Hepatocyte (in vitro differentiated cells): ENCODE measurements at regions not wholly inside any gene's neighbourhood (a gene's known extent, or its start where the extent isn't known, plus 50 kb on each side); places are given as distances from the start of the nearest gene placed in this dataset.

Source experiments
- DNase-seq: peaks from one replicate; pipeline ENCODE4 v3.0.0-alpha.2; 2016; ENCODE audit warnings: low spot score
- H2AFZ ChIP-seq: fragments of 200-600 bp; sonication (generic); 2 replicates; pipeline ENCODE4 v1.6.0; 2016; ENCODE audit warnings: antibody characterized with exemption, mild to moderate bottlenecking
- H3K27ac ChIP-seq: fragments of 200-600 bp; sonication (generic); 2 replicates; pipeline ENCODE4 v1.5.1; 2016; ENCODE audit warnings: mild to moderate bottlenecking
- H3K27me3 ChIP-seq: fragments of 200-600 bp; sonication (generic); 2 replicates; pipeline ENCODE4 v1.6.1; 2016
- H3K36me3 ChIP-seq: fragments of 200-600 bp; sonication (generic); replicated peaks from 2 replicates; pipeline ENCODE4 v1.5.1; 2016; ENCODE audit warnings: low read depth; ENCODE audit not compliant: insufficient read depth
- H3K4me1 ChIP-seq: fragments of 200-600 bp; sonication (generic); 2 replicates; pipeline ENCODE4 v1.5.1; 2016; ENCODE audit warnings: mild to moderate bottlenecking, moderate library complexity; ENCODE audit not compliant: insufficient read depth
- H3K4me2 ChIP-seq: fragments of 200-600 bp; sonication (generic); 2 replicates; pipeline ENCODE4 v1.6.0; 2016
- H3K4me3 ChIP-seq: fragments of 200-600 bp; sonication (generic); 2 replicates; pipeline ENCODE4 v1.5.1; 2016; ENCODE audit warnings: mild to moderate bottlenecking
- H3K79me2 ChIP-seq: fragments of 200-600 bp; sonication (generic); 2 replicates; pipeline ENCODE4 v1.6.0; 2017; ENCODE audit warnings: mild to moderate bottlenecking
- H3K9me2 ChIP-seq: fragments of 200-600 bp; sonication (generic); replicated peaks from 2 replicates; pipeline ENCODE4 v1.6.0; 2017; ENCODE audit warnings: mild to moderate bottlenecking; ENCODE audit not compliant: insufficient read depth
- H3K9me3 ChIP-seq: fragments of 200-600 bp; sonication (generic); 2 replicates; pipeline ENCODE4 v1.5.1; 2016; ENCODE audit warnings: low read depth, mild to moderate bottlenecking
- H4K20me1 ChIP-seq: fragments of 200-600 bp; sonication (generic); 2 replicates; pipeline ENCODE4 v1.6.0; 2016; ENCODE audit warnings: mild to moderate bottlenecking; ENCODE audit not compliant: insufficient read depth, poor library complexity, severe bottlenecking
- CTCF ChIP-seq: fragments of 200-600 bp; sonication (generic); IDR thresholded peaks from 2 replicates; pipeline ENCODE4 v1.5.1; 2016; ENCODE audit warnings: antibody characterized with exemption, mild to moderate bottlenecking; ENCODE audit not compliant: poor library complexity
- EZH2 ChIP-seq: fragments of 200-600 bp; sonication (generic); IDR thresholded peaks from 2 replicates; pipeline ENCODE4 v1.6.1; 2016; ENCODE audit warnings: antibody characterized with exemption, mild to moderate bottlenecking, borderline replicate concordance
- EZH2phosphoT487 ChIP-seq: fragments of 200-600 bp; sonication (generic); IDR thresholded peaks from one replicate; pipeline ENCODE4 v1.6.1; 2018; ENCODE audit warnings: antibody characterized with exemption, mild to moderate bottlenecking, low read depth, moderate library complexity; ENCODE audit not compliant: unreplicated experiment, severe bottlenecking
- WGBS: methylation state at CpG from one replicate; pipeline ENCODE4 v1.1.6; 2016; ENCODE audit warnings: low lambda C conversion rate; ENCODE audit errors: missing lambda C conversion rate; 5-methylcytosine and 5-hydroxymethylcytosine counted together

- Histone ChIP-seq H3K79me2 (no peaks in the 10 kb centered on the region), H3K27ac (no peak overlapping the region), H3K4me3 (no peak overlapping the region), H3K9me3 (no peaks in the 10 kb centered on the region), H2AFZ (no peak overlapping the region), H3K9me2 (no peaks in the 10 kb centered on the region), H3K27me3 (no peaks in the 10 kb centered on the region), H3K4me1 (no peaks in the 10 kb centered on the region), H3K36me3 (no peaks in the 10 kb centered on the region), H4K20me1 (no peaks in the 10 kb centered on the region), H3K4me2 (no peak overlapping the region)
- 48% methylated on average over 8 of the region's 8 CpGs for WGBS
- TF ChIP-seq EZH2 (no peak), CTCF (no peak), EZH2phosphoT487 (no peak)
- no peak for DNase-seq
Observed at GRCh38 chr10:43809211-43809930, 160.7 kb upstream of the ZNF32 start.

- no peaks in the 10 kb centered on the region for H3K4me1 ChIP-seq
- TF ChIP-seq CTCF (no peak), EZH2phosphoT487 (no peak), EZH2 (no peak)
- WGBS = 90% methylated on average over 3 of the region's 3 CpGs
Observed at GRCh38 chr10:43808136-43808535, 159.5 kb upstream of the ZNF32 start.

DNA sequence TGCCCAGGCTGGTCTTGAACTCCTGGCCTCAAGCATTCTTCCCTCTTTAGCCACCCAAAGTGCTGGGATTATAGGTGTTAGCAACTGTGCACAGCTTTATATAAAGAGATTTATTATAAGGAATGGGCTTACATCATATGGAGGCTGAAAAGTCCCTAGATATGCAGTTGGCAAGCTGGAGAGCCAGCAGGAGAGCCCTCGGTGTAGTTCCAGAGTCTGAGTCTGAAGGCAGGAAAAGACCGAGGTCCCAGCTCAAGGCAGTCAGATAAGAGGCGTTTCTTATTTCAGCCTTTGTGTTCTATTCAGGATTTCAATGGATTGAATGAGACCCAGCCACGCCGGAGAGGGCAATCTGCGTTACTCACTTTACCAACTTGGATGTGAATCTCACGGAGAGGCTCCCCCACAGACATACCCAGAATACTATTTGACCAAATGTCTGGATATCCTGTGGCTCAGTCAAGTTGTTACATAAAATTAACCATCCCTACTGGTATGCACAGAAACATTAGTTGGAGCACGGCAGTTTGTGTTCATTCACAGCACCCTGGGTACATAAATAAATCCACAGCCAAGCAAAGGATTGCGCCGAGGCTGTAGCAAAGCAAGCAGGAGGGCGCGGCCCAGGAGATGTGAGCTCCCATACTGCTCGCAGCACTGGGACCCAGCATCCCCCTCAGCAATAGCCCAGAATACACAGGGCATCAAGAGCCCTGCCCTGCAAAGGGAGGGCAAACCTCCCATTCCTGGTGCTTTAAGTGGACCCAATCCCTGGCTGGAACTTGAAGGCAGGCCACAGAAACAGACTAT, 158.4 kb upstream of the ZNF32 start:
- Histone ChIP-seq H2AFZ (no peak overlapping the region), H3K27ac (no peak overlapping the region)
- 84% methylated on average over 13 of the region's 13 CpGs for WGBS

More at GRCh38 chr10:43808136-43808535, 159.5 kb upstream of the ZNF32 start:
- Histone ChIP-seq H3K79me2 (no peaks in the 10 kb centered on the region), H4K20me1 (no peaks in the 10 kb centered on the region), H3K27me3 (no peaks in the 10 kb centered on the region), H3K4me2 (no peak overlapping the region), H3K27ac (no peak overlapping the region), H3K4me3 (no peak overlapping the region), H3K9me2 (no peaks in the 10 kb centered on the region), H3K9me3 (no peaks in the 10 kb centered on the region), H3K36me3 (no peaks in the 10 kb centered on the region), H2AFZ (no peak overlapping the region)
- no peak for DNase-seq

More for the DNA sequence above, 158.4 kb upstream of the ZNF32 start:
- Histone ChIP-seq H3K9me3 (no peaks in the 10 kb centered on the region), H4K20me1 (no peaks in the 10 kb centered on the region), H3K79me2 (no peaks in the 10 kb centered on the region), H3K36me3 (no peaks in the 10 kb centered on the region), H3K4me1 (no peaks in the 10 kb centered on the region), H3K27me3 (no peaks in the 10 kb centered on the region), H3K9me2 (no peaks in the 10 kb centered on the region), H3K4me2 (no peak overlapping the region), H3K4me3 (no peak overlapping the region)
- DNase-seq = no peak
- TF ChIP-seq EZH2phosphoT487 (no peak), CTCF (no peak), EZH2 (no peak)
